ENCODE measurements at regions not wholly inside any gene's neighbourhood (a gene's known extent, or its start where the extent isn't known, plus 50 kb on each side); places are given as distances from the start of the nearest gene placed in this dataset.

DNA sequence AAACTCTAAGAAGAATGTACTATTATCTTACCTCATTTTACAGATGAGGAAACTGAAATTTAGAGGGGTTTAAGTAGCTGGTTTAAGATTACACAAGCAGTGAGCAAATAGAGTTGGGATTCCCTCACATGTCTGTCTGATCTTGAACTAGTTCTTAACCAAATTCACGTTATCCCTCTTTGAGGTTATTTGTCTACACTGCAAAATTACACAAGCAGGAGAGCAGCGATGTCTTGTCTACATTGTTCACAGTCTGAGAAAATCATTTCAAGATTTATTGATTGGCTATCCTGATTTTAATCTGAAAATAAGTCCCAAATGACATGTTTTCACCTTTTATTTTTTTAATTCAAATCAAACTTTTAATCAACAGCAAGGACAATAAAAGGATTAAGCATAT lies 56.9 kb downstream of the SOX9 start:
- H3K27me3 ChIP-seq (ENCODE audit: control insufficient read depth, insufficient read depth, low read length) = no peaks in the 10 kb centered on the region
- no peaks in the 10 kb centered on the region for H4K20me1 ChIP-seq (ENCODE audit: control insufficient read depth, extremely low read depth, insufficient read depth, low read length)
- no peaks in the 10 kb centered on the region for H3K4me1 ChIP-seq (ENCODE audit: control insufficient read depth, extremely low read depth, insufficient read depth, low read length)
- no peak overlapping the region for H3K9ac ChIP-seq (ENCODE audit: insufficient read depth, low read length)
- H3K79me2 ChIP-seq (ENCODE audit: control insufficient read depth, insufficient read depth, low read length) = no peaks in the 10 kb centered on the region
- no peak overlapping the region for H3K27ac ChIP-seq (ENCODE audit: insufficient read depth, low read length)
- H2AFZ ChIP-seq (ENCODE audit: low read length) = no peak overlapping the region
- H3K36me3 ChIP-seq (ENCODE audit: control insufficient read depth, insufficient read depth, low read length) = no peaks in the 10 kb centered on the region
- no peak overlapping the region for H3K4me3 ChIP-seq (replicated peaks in 1 of 4; ENCODE audit: control extremely low read depth in 1 of 4, insufficient read depth in 1 of 4, low read depth in 3 of 4, low read length in 4 of 4)
- no peaks in the 10 kb centered on the region for H3K9me3 ChIP-seq (ENCODE audit: control insufficient read depth, insufficient read depth, low read depth, low read length)
- no peak overlapping the region for H3K4me2 ChIP-seq (ENCODE audit: extremely low read depth, insufficient read depth, low read length)
- TF ChIP-seq, protein P1, sequence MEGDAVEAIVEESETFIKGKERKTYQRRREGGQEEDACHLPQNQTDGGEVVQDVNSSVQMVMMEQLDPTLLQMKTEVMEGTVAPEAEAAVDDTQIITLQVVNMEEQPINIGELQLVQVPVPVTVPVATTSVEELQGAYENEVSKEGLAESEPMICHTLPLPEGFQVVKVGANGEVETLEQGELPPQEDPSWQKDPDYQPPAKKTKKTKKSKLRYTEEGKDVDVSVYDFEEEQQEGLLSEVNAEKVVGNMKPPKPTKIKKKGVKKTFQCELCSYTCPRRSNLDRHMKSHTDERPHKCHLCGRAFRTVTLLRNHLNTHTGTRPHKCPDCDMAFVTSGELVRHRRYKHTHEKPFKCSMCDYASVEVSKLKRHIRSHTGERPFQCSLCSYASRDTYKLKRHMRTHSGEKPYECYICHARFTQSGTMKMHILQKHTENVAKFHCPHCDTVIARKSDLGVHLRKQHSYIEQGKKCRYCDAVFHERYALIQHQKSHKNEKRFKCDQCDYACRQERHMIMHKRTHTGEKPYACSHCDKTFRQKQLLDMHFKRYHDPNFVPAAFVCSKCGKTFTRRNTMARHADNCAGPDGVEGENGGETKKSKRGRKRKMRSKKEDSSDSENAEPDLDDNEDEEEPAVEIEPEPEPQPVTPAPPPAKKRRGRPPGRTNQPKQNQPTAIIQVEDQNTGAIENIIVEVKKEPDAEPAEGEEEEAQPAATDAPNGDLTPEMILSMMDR (conservative IDR thresholded peaks at IDR 0.05 in 1 of 2, IDR thresholded peaks at IDR 0.05 in 1 of 2; ENCODE audit: low read depth in 1 of 2, low read length in 2 of 2) = no peak
- no peak for DNase-seq (ENCODE audit: low read depth in 2 of 2)

DNA sequence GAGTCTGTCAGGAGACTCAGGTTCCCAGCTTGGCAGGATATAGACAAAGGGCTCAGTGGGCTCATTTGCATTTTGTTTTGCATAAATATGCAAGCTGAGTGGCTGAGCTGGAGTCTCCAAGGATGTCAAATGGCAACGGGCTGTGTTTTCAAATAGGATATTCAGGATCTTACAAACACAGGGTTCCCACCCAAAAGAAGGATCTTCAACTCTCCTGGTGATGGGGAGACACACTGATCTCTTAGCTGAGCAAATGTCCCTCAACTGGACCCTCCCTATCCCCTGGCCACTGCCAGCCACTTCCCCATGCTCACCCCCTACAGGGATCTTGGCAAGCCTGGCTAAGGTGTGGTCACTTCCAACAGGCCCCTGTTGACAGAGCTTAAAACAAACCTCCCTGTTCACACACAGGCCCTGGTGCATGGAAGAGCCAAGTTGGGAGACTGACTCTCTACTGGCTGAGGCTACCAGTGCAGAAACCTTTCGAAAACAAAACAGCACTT lies 61.6 kb downstream of the SOX9 start:
- Histone ChIP-seq H3K27me3 (ENCODE audit: control insufficient read depth, insufficient read depth, low read length) (no peaks in the 10 kb centered on the region), H2AFZ (ENCODE audit: low read length) (no peak overlapping the region), H3K4me1 (ENCODE audit: control insufficient read depth, extremely low read depth, insufficient read depth, low read length) (no peaks in the 10 kb centered on the region), H3K27ac (ENCODE audit: insufficient read depth, low read length) (no peak overlapping the region), H3K4me2 (ENCODE audit: extremely low read depth, insufficient read depth, low read length) (no peak overlapping the region), H3K36me3 (ENCODE audit: control insufficient read depth, insufficient read depth, low read length) (no peaks in the 10 kb centered on the region), H3K9me3 (ENCODE audit: control insufficient read depth, insufficient read depth, low read depth, low read length) (no peaks in the 10 kb centered on the region), H3K9ac (ENCODE audit: insufficient read depth, low read length) (no peak overlapping the region), H4K20me1 (ENCODE audit: control insufficient read depth, extremely low read depth, insufficient read depth, low read length) (no peaks in the 10 kb centered on the region), H3K79me2 (ENCODE audit: control insufficient read depth, insufficient read depth, low read length) (no peaks in the 10 kb centered on the region), H3K4me3 (replicated peaks in 1 of 4; ENCODE audit: control extremely low read depth in 1 of 4, insufficient read depth in 1 of 4, low read depth in 3 of 4, low read length in 4 of 4) (no peak overlapping the region)
- TF ChIP-seq, protein P1 (conservative IDR thresholded peaks at IDR 0.05 in 1 of 2, IDR thresholded peaks at IDR 0.05 in 1 of 2; ENCODE audit: low read depth in 1 of 2, low read length in 2 of 2) = no peak
- TF ChIP-seq EZH2 (IDR thresholded peaks at IDR 0.05; ENCODE audit: low read length, missing control alignments) = no peak
- DNase-seq (ENCODE audit: low read depth in 2 of 2) = no peak

DNA sequence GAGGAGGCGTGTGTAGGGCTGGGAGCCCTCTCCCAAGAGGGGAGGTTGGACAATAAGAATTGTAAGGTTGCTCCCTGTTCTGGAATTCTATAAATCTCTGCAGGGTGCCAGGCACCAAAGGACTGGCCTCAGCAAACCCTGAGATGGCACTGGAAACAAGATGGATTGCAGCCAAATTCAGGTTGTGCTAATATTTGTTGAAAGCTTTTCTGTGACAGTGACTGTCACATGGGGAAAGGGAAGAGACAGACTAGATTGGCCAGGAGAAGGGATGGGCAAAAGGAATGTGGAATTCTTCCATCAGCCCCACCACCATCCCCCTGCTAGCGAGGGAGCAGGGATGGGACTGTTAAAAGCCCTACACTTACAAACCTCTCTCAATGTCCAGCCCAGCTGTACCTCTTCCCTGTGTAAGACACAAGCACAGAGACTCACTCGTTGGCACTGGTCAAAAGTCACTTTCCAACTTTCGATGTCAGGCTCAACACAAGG lies 62.4 kb downstream of the SOX9 start:
- no peaks in the 10 kb centered on the region for H3K9me3 ChIP-seq (ENCODE audit: control insufficient read depth, insufficient read depth, low read depth, low read length)
- H2AFZ ChIP-seq (ENCODE audit: low read length) = no peak overlapping the region
- no peak for DNase-seq (ENCODE audit: low read depth in 2 of 2)
- no peaks in the 10 kb centered on the region for H4K20me1 ChIP-seq (ENCODE audit: control insufficient read depth, extremely low read depth, insufficient read depth, low read length)
- no peaks in the 10 kb centered on the region for H3K4me1 ChIP-seq (ENCODE audit: control insufficient read depth, extremely low read depth, insufficient read depth, low read length)
- H3K36me3 ChIP-seq (ENCODE audit: control insufficient read depth, insufficient read depth, low read length) = no peaks in the 10 kb centered on the region
- H3K79me2 ChIP-seq (ENCODE audit: control insufficient read depth, insufficient read depth, low read length) = no peaks in the 10 kb centered on the region
- H3K4me2 ChIP-seq (ENCODE audit: extremely low read depth, insufficient read depth, low read length) = no peak overlapping the region
- TF ChIP-seq EZH2 (IDR thresholded peaks at IDR 0.05; ENCODE audit: low read length, missing control alignments) = no peak
- TF ChIP-seq, protein P1 (conservative IDR thresholded peaks at IDR 0.05 in 1 of 2, IDR thresholded peaks at IDR 0.05 in 1 of 2; ENCODE audit: low read depth in 1 of 2, low read length in 2 of 2) = no peak
- H3K9ac ChIP-seq (ENCODE audit: insufficient read depth, low read length) = no peak overlapping the region
- H3K27ac ChIP-seq (ENCODE audit: insufficient read depth, low read length) = no peak overlapping the region
- no peak overlapping the region for H3K4me3 ChIP-seq (replicated peaks in 1 of 4; ENCODE audit: control extremely low read depth in 1 of 4, insufficient read depth in 1 of 4, low read depth in 3 of 4, low read length in 4 of 4)
- no peaks in the 10 kb centered on the region for H3K27me3 ChIP-seq (ENCODE audit: control insufficient read depth, insufficient read depth, low read length)

Measured in fibroblast of lung (primary cell).